HCT116 (cell line): ENCODE measurements at regions not wholly inside any gene's neighbourhood (a gene's known extent, or its start where the extent isn't known, plus 50 kb on each side); places are given as distances from the start of the nearest gene placed in this dataset.

ENCODE experiments used
- ATAC-seq: fragments of 200-7000 bp; cut with Tn5 transposase; 2 replicates; pipeline ENCODE4 v1.9.1; 2020; ENCODE audit warnings: mild to moderate bottlenecking, moderate library complexity
- BruUV-seq: library from RNA; stranded (reverse); fragments of 400-500 nt; replicated peaks from 2 replicates; lab custom pipeline; 2021; lab: Mats Ljungman, UMichigan
- CTCF ChIA-PET: fragments of 300-600 bp; sonication (Branson Sonifier 250); formaldehyde crosslinking; loops from one replicate; lab custom pipeline; 2021; ENCODE audit warnings: antibody characterized with exemption; lab: Charles Lee
- POLR2A ChIA-PET: fragments of 300-600, 350-600 bp; sonication (Branson Sonifier 250); formaldehyde crosslinking; loops from one replicate; lab custom pipeline; 2021; ENCODE audit warnings: antibody characterized with exemption; lab: Charles Lee
- RAD21 ChIA-PET, 2 experiments: fragments of 300-600 bp; sonication (Branson Sonifier 250); formaldehyde crosslinking; loops; one replicate each; lab custom pipeline; 2023; ENCODE audit warnings: low total read pairs in 2 of 2; ENCODE audit not compliant: uncharacterized antibody in 2 of 2, unreplicated experiment in 2 of 2, low non-redundant PET in 1 of 2; lab: Charles Lee
- DNase-seq: peaks from one replicate; pipeline ENCODE4 v3.0.0-alpha.2; 2010; ENCODE audit warnings: low read depth, low spot score
- H2AFZ ChIP-seq: fragments of 200-600 bp; shearing (Covaris generic), sonication (generic); 2 replicates; pipeline ENCODE4 v1.6.1; 2017; ENCODE audit warnings: low read depth, mixed run types, mixed read lengths, antibody characterized with exemption, low read length; ENCODE audit not compliant: poor library complexity, severe bottlenecking
- H3K27ac ChIP-seq: 2 replicates; pipeline ENCODE4 v1.5.1; 2012; ENCODE audit warnings: low read depth, low read length
- H3K27me3 ChIP-seq: fragments of 200-600 bp; sonication (generic); 2 replicates; pipeline ENCODE4 v1.6.1; 2016; ENCODE audit warnings: mixed run types, low read length, mixed read lengths; ENCODE audit not compliant: insufficient read depth
- H3K36me3 ChIP-seq, 2 experiments: fragments of 200-500 bp in 1 of 2; fragments of 200-600 bp in 1 of 2; sonication (Bioruptor generic) in 1 of 2; sonication (generic) in 1 of 2; 2 replicates each; pipeline versions ENCODE4 v1.5.1 to v1.6.1; 2014 to 2016; ENCODE audit warnings: low read length in 2 of 2, inconsistent platforms in 1 of 2, mixed read lengths in 1 of 2, mixed run types in 1 of 2; ENCODE audit not compliant: insufficient read depth in 2 of 2, control insufficient read depth in 1 of 2
- H3K4me1 ChIP-seq, 2 experiments: fragments of 200-600 bp in 1 of 2; sonication (generic) in 1 of 2; 2 replicates each; pipeline versions ENCODE4 v1.5.1 to v1.6.1; 2012 to 2017; ENCODE audit warnings: low read length in 2 of 2, inconsistent platforms in 1 of 2, mild to moderate bottlenecking in 1 of 2, mixed read lengths in 1 of 2, mixed run types in 1 of 2, moderate library complexity in 1 of 2; ENCODE audit not compliant: insufficient read depth in 2 of 2, control insufficient read depth in 1 of 2
- H3K4me2 ChIP-seq: fragments of 200-600 bp; sonication (generic); 2 replicates; pipeline ENCODE4 v1.6.1; 2017; ENCODE audit warnings: mixed run types, low read length, mixed read lengths
- H3K4me3 ChIP-seq, 2 experiments: fragments of 200-600 bp in 1 of 2; sonication (generic) in 1 of 2; replicated peaks in 1 of 2; 2 replicates each; pipeline ENCODE4 v1.5.1; 2011 to 2016; ENCODE audit warnings: low read length in 2 of 2, control low read depth in 1 of 2, low read depth in 1 of 2, mild to moderate bottlenecking in 1 of 2, mixed read lengths in 1 of 2, mixed run types in 1 of 2
- H3K79me2 ChIP-seq: fragments of 200-600 bp; sonication (generic); 2 replicates; pipeline ENCODE4 v1.6.1; 2017; ENCODE audit warnings: mild to moderate bottlenecking, mixed run types, low read length, moderate library complexity, mixed read lengths; ENCODE audit not compliant: insufficient read depth
- H3K9ac ChIP-seq: fragments of 200-600 bp; sonication (generic); 2 replicates; pipeline ENCODE4 v1.6.1; 2016; ENCODE audit warnings: low read length, mixed read lengths
- H3K9me2 ChIP-seq: fragments of 200-600 bp; sonication (generic), shearing (Covaris generic); 2 replicates; pipeline ENCODE4 v1.6.1; 2017; ENCODE audit warnings: mixed run types, mild to moderate bottlenecking, moderate library complexity; ENCODE audit not compliant: insufficient read depth
- H3K9me3 ChIP-seq, 2 experiments: fragments of 200-500 bp in 1 of 2; fragments of 200-600 bp in 1 of 2; sonication (Bioruptor generic) in 1 of 2; sonication (generic) in 1 of 2; 2 replicates each; pipeline ENCODE4 v1.6.1; 2014 to 2017; ENCODE audit warnings: low read length in 2 of 2, mixed read lengths in 2 of 2, inconsistent platforms in 1 of 2, low read depth in 1 of 2, mild to moderate bottlenecking in 1 of 2, mixed run types in 1 of 2, moderate library complexity in 1 of 2; ENCODE audit not compliant: control insufficient read depth in 1 of 2, insufficient read depth in 1 of 2
- H4K20me1 ChIP-seq: fragments of 200-600 bp; sonication (generic), shearing (Covaris generic); 2 replicates; pipeline ENCODE4 v1.6.1; 2017; ENCODE audit warnings: mixed run types, mild to moderate bottlenecking, moderate library complexity; ENCODE audit not compliant: insufficient read depth
- ATF3 ChIP-seq: IDR thresholded peaks from 2 replicates; pipeline ENCODE4 v1.6.1; 2012
- CBX3 ChIP-seq: IDR thresholded peaks from 2 replicates; pipeline ENCODE4 v1.6.1; 2012; ENCODE audit warnings: low read depth
- CEBPB ChIP-seq: IDR thresholded peaks from 2 replicates; pipeline ENCODE4 v1.6.1; 2012; ENCODE audit warnings: low read depth
- ELF1 ChIP-seq: IDR thresholded peaks from 2 replicates; pipeline ENCODE4 v1.6.1; 2012; ENCODE audit warnings: low read depth, borderline replicate concordance
- EZH2 ChIP-seq: fragments of 200-600 bp; sonication (generic); IDR thresholded peaks from 2 replicates; pipeline ENCODE4 v1.6.1; 2017; ENCODE audit warnings: antibody characterized with exemption, mixed run types
- MAX ChIP-seq: IDR thresholded peaks from 2 replicates; pipeline ENCODE4 v1.6.1; 2012
- POLR2A ChIP-seq: IDR thresholded peaks from 2 replicates; pipeline ENCODE4 v1.7.0; 2011; ENCODE audit warnings: borderline replicate concordance; ENCODE audit not compliant: insufficient read depth, insufficient read length; ENCODE audit errors: extremely low read depth
- POLR2AphosphoS5 ChIP-seq: IDR thresholded peaks from 2 replicates; pipeline ENCODE4 v1.6.1; 2011; ENCODE audit warnings: mild to moderate bottlenecking, low read depth, low read length, moderate library complexity
- RAD21 ChIP-seq: IDR thresholded peaks from 2 replicates; pipeline ENCODE4 v1.6.1; 2012; ENCODE audit warnings: low read depth, mild to moderate bottlenecking
- REST ChIP-seq: IDR thresholded peaks from 2 replicates; pipeline ENCODE4 v1.6.1; 2012; ENCODE audit warnings: low read depth
- SIN3A ChIP-seq: IDR thresholded peaks from 2 replicates; pipeline ENCODE4 v1.6.1; 2012; ENCODE audit warnings: low read depth
- SP1 ChIP-seq: IDR thresholded peaks from 2 replicates; pipeline ENCODE4 v1.6.1; 2012; ENCODE audit warnings: low read depth
- TCF7L2 ChIP-seq: IDR thresholded peaks from 2 replicates; pipeline ENCODE4 v1.7.0; 2011; ENCODE audit warnings: borderline replicate concordance, inconsistent platforms; ENCODE audit not compliant: insufficient read depth, insufficient read length; ENCODE audit errors: extremely low read depth
- ZNF274 ChIP-seq: fragments of 200-500 bp; sonication (Bioruptor generic); IDR thresholded peaks from 2 replicates; pipeline ENCODE4 v1.6.1; 2014; ENCODE audit warnings: mild to moderate bottlenecking, low read depth, low read length, inconsistent platforms
- intact Hi-C: fragments of 100-400 bp; cut with micrococcal nuclease; formaldehyde crosslinking; loops from 2 replicates; pipeline ENCODE4 v1.10.0; 2022

- Histone ChIP-seq H3K9ac (no peak overlapping the region), H4K20me1 (no peaks in the 10 kb centered on the region), H3K4me3 (no peak overlapping the region), H3K4me1 (peaks cover 9 to 15% of the 10 kb centered on the region in 2 experiments), H3K79me2 (no peaks in the 10 kb centered on the region), H2AFZ (no peak overlapping the region), H3K27ac (no peak overlapping the region), H3K9me3 (no peaks in the 10 kb centered on the region), H3K4me2 (no peak overlapping the region), H3K27me3 (no peaks in the 10 kb centered on the region), H3K36me3 (no peaks in the 10 kb centered on the region), H3K9me2 (no peaks in the 10 kb centered on the region)
- BruUV-seq, result no TSS peak
- POLR2A ChIA-PET, result no interaction called here
- ATAC-seq (no peak), DNase-seq (no peak)
- intact Hi-C loops, result no loop called here
- CTCF ChIA-PET, result interaction anchor here (0.6 kb wide), 1 partner anchor 44 kb away, joined by 3 read pairs; no protein-coding TSS in a partner anchor
- TF ChIP-seq SP1 (no peak), RAD21 (no peak), ELF1 (no peak), POLR2AphosphoS5 (no peak), CBX3 (no peak), SIN3A (no peak), TCF7L2 (no peak), REST (no peak), ATF3 (no peak), POLR2A (no peak), ZNF274 (no peak), EZH2 (no peak), CEBPB (no peak), MAX (no peak)
- RAD21 ChIA-PET, result no interaction called here
Measured at GRCh38 chr14:61108496-61109141, 127.6 kb downstream of the SLC38A6 start.
